Small intestine (tissue), 7 donors: ENCODE measurements at regions not wholly inside any gene's neighbourhood (a gene's known extent, or its start where the extent isn't known, plus 50 kb on each side); places are given as distances from the start of the nearest gene placed in this dataset.

Source experiments
- DNase-seq, 2 donors: peaks; one replicate each; pipeline versions ENCODE4 v3.0.0 to v3.0.0-alpha.2; 2013
- FAIRE-seq: peaks from 2 replicates; lab custom pipeline; 2012; peaks lifted over from hg19 to GRCh38; lab: Jason Lieb, UNC
- H3K27ac ChIP-seq, 3 donors: one replicate each; pipeline ENCODE4 v1.5.1; 2013; ENCODE audit warnings: low read length in 2 of 3, mild to moderate bottlenecking in 2 of 3, control low read depth in 1 of 3, inconsistent platforms in 1 of 3, low read depth in 1 of 3, moderate library complexity in 1 of 3
- H3K27me3 ChIP-seq, 3 donors: one replicate each; pipeline ENCODE4 v1.6.1; 2013; ENCODE audit warnings: low read length in 3 of 3, inconsistent platforms in 1 of 3; ENCODE audit not compliant: control insufficient read depth in 3 of 3, insufficient read depth in 3 of 3
- H3K36me3 ChIP-seq, 3 donors: one replicate each; pipeline ENCODE4 v1.6.1; 2013; ENCODE audit warnings: low read length in 3 of 3, inconsistent platforms in 1 of 3, low read depth in 1 of 3, mild to moderate bottlenecking in 1 of 3, moderate library complexity in 1 of 3; ENCODE audit not compliant: control insufficient read depth in 3 of 3, insufficient read depth in 2 of 3
- H3K4me1 ChIP-seq, 3 donors: one replicate each; pipeline ENCODE4 v1.6.1; 2013; ENCODE audit warnings: low read length in 2 of 3, inconsistent platforms in 1 of 3, low read depth in 1 of 3, mild to moderate bottlenecking in 1 of 3, moderate library complexity in 1 of 3; ENCODE audit not compliant: control insufficient read depth in 3 of 3, insufficient read depth in 2 of 3
- H3K4me3 ChIP-seq, 3 donors: one replicate each; pipeline ENCODE4 v1.5.1; 2013; ENCODE audit warnings: low read length in 3 of 3, control low read depth in 1 of 3, inconsistent platforms in 1 of 3, low read depth in 1 of 3, mild to moderate bottlenecking in 1 of 3, moderate library complexity in 1 of 3
- H3K9me3 ChIP-seq, 2 donors: one replicate each; pipeline ENCODE4 v1.6.1; 2013; ENCODE audit warnings: low read depth in 1 of 2, low read length in 1 of 2; ENCODE audit not compliant: control insufficient read depth in 2 of 2, insufficient read depth in 1 of 2
- WGBS, 3 donors: extraction: QIAGEN DNeasy Blood & Tissue Kit; methylation state at CpG; one replicate each; pipeline ENCODE4 v1.1.7; 2013; 5-methylcytosine and 5-hydroxymethylcytosine counted together
- donor health status: healthy with polysubstance abuse.
- donor health status: control.
- donor health status: control.
- donor health status: Bipolar disorder and iron deficiency.
- donor health status: healthy.

DNA sequence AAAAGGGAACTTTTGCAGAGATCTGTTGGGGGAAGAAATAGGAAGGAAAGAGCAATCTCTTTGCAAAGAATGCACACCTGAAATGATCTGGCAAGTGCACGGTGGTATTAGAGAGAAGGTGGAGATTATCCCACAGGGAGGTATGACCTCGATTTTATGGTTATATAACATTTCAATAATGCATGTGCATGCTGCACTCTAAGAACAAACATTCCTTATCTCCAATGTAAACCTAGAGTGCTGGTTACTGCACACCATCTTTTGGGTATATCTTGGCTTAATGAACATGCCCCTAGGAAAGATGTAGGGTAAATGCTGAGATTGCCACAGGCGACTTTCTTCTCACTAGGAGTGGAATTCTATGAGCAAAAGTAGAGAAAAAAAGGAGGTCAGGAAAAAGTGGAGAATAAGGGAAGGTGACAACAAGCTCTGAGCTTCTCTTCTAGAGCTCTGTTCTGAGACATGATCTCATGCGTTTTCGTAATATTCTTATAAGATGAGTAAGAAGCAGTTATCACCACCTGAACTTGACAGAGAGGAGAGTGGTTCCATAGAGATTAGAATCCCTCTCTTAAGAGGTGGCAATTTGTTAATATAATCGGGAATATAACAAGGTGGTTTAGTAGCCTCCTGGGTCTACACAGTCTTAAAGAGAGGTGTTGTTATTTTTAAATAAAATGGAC, 117.5 kb upstream of the TMC3 start:
- FAIRE-seq: no peak
- H3K4me3 ChIP-seq: no peak overlapping the region
- H3K9me3 ChIP-seq: no peaks in the 10 kb centered on the region
- no peak for DNase-seq
- no peaks in the 10 kb centered on the region for H3K27me3 ChIP-seq
- WGBS, 3 donors: 38 to 74% (median 54%) methylated on average over 6 of the region's 6 CpGs
- no peaks in the 10 kb centered on the region for H3K4me1 ChIP-seq
- H3K36me3 ChIP-seq: no peaks in the 10 kb centered on the region
- no peak overlapping the region for H3K27ac ChIP-seq

GRCh38 chr15:81485806-81486205, 111.8 kb upstream of the TMC3 start:
- FAIRE-seq (no peak), DNase-seq (no peak)
- H3K27ac ChIP-seq: no peak overlapping the region
- no peaks in the 10 kb centered on the region for H3K4me1 ChIP-seq
- no peaks in the 10 kb centered on the region for H3K36me3 ChIP-seq
- 77 to 88% (median 79%) methylated on average over 5 of the region's 5 CpGs for WGBS, 3 donors
- no peaks in the 10 kb centered on the region for H3K27me3 ChIP-seq
- no peak overlapping the region for H3K4me3 ChIP-seq
- H3K9me3 ChIP-seq: no peaks in the 10 kb centered on the region

- DNase-seq: no peak
- Histone ChIP-seq H3K27ac (no peak overlapping the region), H3K9me3 (no peaks in the 10 kb centered on the region), H3K36me3 (no peaks in the 10 kb centered on the region), H3K27me3 (no peaks in the 10 kb centered on the region), H3K4me1 (no peaks in the 10 kb centered on the region), H3K4me3 (no peak overlapping the region)
- FAIRE-seq: no peak
- WGBS, 3 donors: 79 to 84% (median 80%) methylated on average over 12 of the region's 12 CpGs
Measured at GRCh38 chr15:81484086-81484955, 110.3 kb upstream of the TMC3 start.

DNA sequence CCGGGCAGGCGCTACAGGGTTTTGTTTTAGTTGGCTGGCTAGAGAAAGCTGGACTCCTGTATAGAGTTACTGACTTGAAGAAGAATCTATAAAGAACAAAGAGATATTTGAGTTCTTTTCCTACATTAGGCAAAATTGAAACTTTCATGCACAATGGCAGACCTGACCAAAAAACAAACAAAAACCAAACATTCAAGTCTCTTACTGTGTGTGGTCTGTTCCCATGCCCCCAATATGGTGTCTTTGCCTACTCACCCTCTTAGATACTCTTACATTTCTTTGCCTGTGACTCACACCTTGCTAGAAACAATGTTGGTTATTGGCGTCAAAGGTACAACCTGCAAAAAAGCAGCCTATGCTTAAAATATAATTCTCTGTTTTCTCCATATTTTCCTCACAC, 109.5 kb upstream of the TMC3 start:
- no peaks in the 10 kb centered on the region for H3K4me1 ChIP-seq
- H3K27me3 ChIP-seq: no peaks in the 10 kb centered on the region
- no peaks in the 10 kb centered on the region for H3K36me3 ChIP-seq
- no peak overlapping the region for H3K27ac ChIP-seq
- FAIRE-seq: no peak
- WGBS, 3 donors: 88 to 95% (median 91%) methylated on average over 3 of the region's 3 CpGs
- DNase-seq: no peak
- no peaks in the 10 kb centered on the region for H3K9me3 ChIP-seq
- no peak overlapping the region for H3K4me3 ChIP-seq

DNA sequence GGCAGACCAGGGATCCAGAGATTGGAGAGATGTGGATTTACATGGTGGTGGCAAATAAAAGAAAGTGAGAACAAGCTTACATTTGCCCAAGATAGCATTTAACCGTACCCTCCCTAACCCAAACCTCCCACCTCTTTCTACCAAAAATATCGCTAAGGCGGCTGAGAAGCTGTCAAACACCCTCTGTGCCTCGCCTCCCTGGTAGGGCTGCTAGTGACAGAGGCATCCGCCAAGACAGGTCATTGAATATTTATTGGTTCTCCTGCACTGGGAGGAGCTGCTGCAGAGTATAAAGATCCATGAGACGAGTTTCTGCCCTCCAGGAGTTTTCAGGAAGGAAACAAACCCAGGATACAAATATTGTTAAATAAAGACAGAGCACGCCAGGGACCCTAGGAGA, 107.3 kb upstream of the TMC3 start:
- Histone ChIP-seq H3K4me3 (no peak overlapping the region), H3K4me1 (no peaks in the 10 kb centered on the region), H3K9me3 (no peaks in the 10 kb centered on the region), H3K27ac (no peak overlapping the region), H3K27me3 (no peaks in the 10 kb centered on the region), H3K36me3 (no peaks in the 10 kb centered on the region)
- DNase-seq (no peak), FAIRE-seq (no peak)
- WGBS, 3 donors: 75 to 82% (median 77%) methylated on average over 7 of the region's 7 CpGs

- FAIRE-seq (no peak), DNase-seq (peak; percentile 44 to 60)
- H3K4me3 ChIP-seq: no peak overlapping the region
- no peaks in the 10 kb centered on the region for H3K9me3 ChIP-seq
- no peaks in the 10 kb centered on the region for H3K36me3 ChIP-seq
- no peaks in the 10 kb centered on the region for H3K4me1 ChIP-seq
- H3K27ac ChIP-seq: no peak overlapping the region
- 40 to 49% (median 47%) methylated on average over 7 of the region's 7 CpGs for WGBS, 3 donors
- H3K27me3 ChIP-seq: no peaks in the 10 kb centered on the region
Measured at GRCh38 chr15:81480645-81481053, 106.6 kb upstream of the TMC3 start.

DNA sequence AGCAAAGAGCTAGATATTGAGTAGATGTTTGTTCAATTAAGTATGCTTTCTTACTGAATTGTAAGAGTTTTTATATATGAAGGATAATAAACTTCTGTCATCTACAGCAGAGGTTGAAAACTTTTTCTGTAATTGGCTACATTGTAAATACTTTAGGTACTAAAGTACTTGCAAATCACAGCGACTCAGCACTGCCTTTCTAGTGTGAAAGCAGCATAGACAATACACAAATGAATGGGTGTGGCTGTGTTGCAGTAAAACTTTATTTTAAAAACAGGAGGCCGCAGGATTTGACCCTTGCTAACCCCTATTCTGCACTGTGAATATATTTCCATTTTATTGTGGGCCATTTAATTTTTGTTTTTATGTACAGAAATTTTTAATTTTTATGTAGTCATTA, 104.3 kb upstream of the TMC3 start:
- FAIRE-seq (no peak), DNase-seq (no peak)
- Histone ChIP-seq H3K9me3 (no peaks in the 10 kb centered on the region), H3K36me3 (no peaks in the 10 kb centered on the region), H3K4me3 (no peak overlapping the region), H3K27ac (no peak overlapping the region), H3K4me1 (no peaks in the 10 kb centered on the region), H3K27me3 (no peaks in the 10 kb centered on the region)
- 33 to 70% (median 47%) methylated on average over 2 of the region's 2 CpGs for WGBS, 3 donors

DNA sequence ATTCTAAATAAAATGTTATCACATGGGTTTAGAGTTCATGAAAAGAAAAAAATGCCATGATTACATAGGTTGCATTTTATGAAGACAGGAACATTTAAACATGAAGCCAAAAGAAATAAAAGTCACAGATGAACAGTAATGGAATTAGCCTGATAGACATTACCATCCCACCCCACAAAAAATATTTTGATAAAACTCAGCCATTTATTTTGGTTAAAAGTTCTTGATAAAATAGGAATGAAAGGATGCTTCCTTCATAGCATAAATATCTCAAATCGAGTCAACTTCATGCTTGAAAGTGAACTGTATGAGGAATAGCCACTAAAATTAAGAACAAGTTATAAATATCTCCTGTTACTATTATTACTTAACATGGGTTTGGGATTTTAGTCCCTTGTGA, 101.9 kb upstream of the TMC3 start:
- no peaks in the 10 kb centered on the region for H3K9me3 ChIP-seq
- WGBS, 3 donors: 51 to 77% (median 62%) methylated on average over 1 of the region's 1 CpG
- no peak overlapping the region for H3K4me3 ChIP-seq
- DNase-seq: no peak
- no peaks in the 10 kb centered on the region for H3K27me3 ChIP-seq
- H3K36me3 ChIP-seq: no peaks in the 10 kb centered on the region
- H3K27ac ChIP-seq: no peak overlapping the region
- FAIRE-seq: no peak
- H3K4me1 ChIP-seq: no peaks in the 10 kb centered on the region
